Ovary (tissue), 7 donors: ENCODE measurements at regions not wholly inside any gene's neighbourhood (a gene's known extent, or its start where the extent isn't known, plus 50 kb on each side); places are given as distances from the start of the nearest gene placed in this dataset.
"Not testable (repeated sequence)": the region's sequence is repeated elsewhere in the genome, so short reads cannot be mapped to it uniquely, and the experiment has no call there.

Experiments used
- DNase-seq, 5 donors: peaks; one replicate each; pipeline ENCODE4 v3.0.0-alpha.2; 2019 to 2020
- H3K27ac ChIP-seq, 2 donors: fragments of 200-600 bp; one replicate each; pipeline versions ENCODE4 v1.5.1 to v1.8.0; 2019 to 2022
- H3K27me3 ChIP-seq: fragments of 200-600 bp; one replicate; pipeline ENCODE4 v1.8.0; 2022
- H3K36me3 ChIP-seq: fragments of 200-600 bp; sonication (generic); one replicate; pipeline ENCODE4 v1.5.1; 2019
- H3K4me1 ChIP-seq: one replicate; pipeline ENCODE4 v1.8.1; 2013; ENCODE audit warnings: mild to moderate bottlenecking, moderate library complexity; ENCODE audit not compliant: insufficient read depth
- H3K4me3 ChIP-seq: fragments of 200-600 bp; sonication (generic); one replicate; pipeline ENCODE4 v1.5.1; 2017
- H3K9me3 ChIP-seq, 2 donors: fragments of 200-600 bp in 1 of 2; sonication (generic) in 1 of 2; one replicate each; pipeline versions ENCODE4 v1.5.1 to v1.8.1; 2013 to 2019; ENCODE audit warnings: mild to moderate bottlenecking in 1 of 2, moderate library complexity in 1 of 2
- CTCF ChIP-seq, 3 donors: fragments of 450-650 bp in 2 of 3; fragments of 200-600 bp in 1 of 3; IDR thresholded peaks; one replicate each; pipeline versions ENCODE4 v1.5.1 to v1.8.0; 2016 to 2022; ENCODE audit warnings: antibody characterized with exemption in 3 of 3, mild to moderate bottlenecking in 1 of 3
- EP300 ChIP-seq: sonication (generic); formaldehyde crosslinking; IDR thresholded peaks from one replicate; pipeline ENCODE4 v1.6.1; 2017; ENCODE audit warnings: antibody characterized with exemption
- POLR2A ChIP-seq: fragments of 450-650 bp; IDR thresholded peaks from one replicate; pipeline ENCODE4 v1.6.1; 2017; ENCODE audit warnings: antibody characterized with exemption, mild to moderate bottlenecking, moderate library complexity
- WGBS, 3 donors: extraction: QIAGEN DNeasy Blood & Tissue Kit in 1 of 3; methylation state at CpG; one replicate each; pipeline versions ENCODE4 v1.1.5 to v1.1.7; 2013 to 2017; 5-methylcytosine and 5-hydroxymethylcytosine counted together
- intact Hi-C, 4 donors: fragments of 100-400 bp; cut with DNase I; formaldehyde crosslinking; loops; one replicate each; pipeline versions ENCODE4 v1.11.0 to v1.15.1; 2022 to 2023
- donor health status: DM: no; HTN: no; CAD: no; lungs with moderate emphysema.
- donor health status: DM: no; HTN: no; CAD: no.
- donor health status: Bipolar disorder and iron deficiency.
- donor health status: DM: no; HTN: no; CAD: no.
- donor health status: DM: yes; HTN: yes; CAD: no.

GRCh38 chr10:33695536-33695935, 361.1 kb upstream of the NRP1 start:
- no peaks in the 10 kb centered on the region for H3K9me3 ChIP-seq
- DNase-seq, result no peak
- H3K4me3 ChIP-seq, result no peak overlapping the region
- WGBS, 3 donors, result 79 to 83% (median 81%) methylated on average over 5 of the region's 5 CpGs
- H3K27ac ChIP-seq, result no peak overlapping the region
- no peaks in the 10 kb centered on the region for H3K27me3 ChIP-seq
- intact Hi-C loops, result no loop called here
- TF ChIP-seq CTCF (IDR thresholded peaks at IDR 0.05) (no peak), POLR2A (no peak), EP300 (no peak)
- H3K4me1 ChIP-seq, result no peaks in the 10 kb centered on the region
- H3K36me3 ChIP-seq, result no peaks in the 10 kb centered on the region

GRCh38 chr10:33690536-33690935, 356.1 kb upstream of the NRP1 start:
- H3K36me3 ChIP-seq, H3K4me3 ChIP-seq, H3K9me3 ChIP-seq, H3K4me1 ChIP-seq, DNase-seq, H3K27me3 ChIP-seq, intact Hi-C loops, H3K27ac ChIP-seq: not testable (repeated sequence)
- WGBS, 3 donors, result 93 to 97% (median 94%) methylated on average over 2 of the region's 2 CpGs

GRCh38 chr10:33688506-33688905, 354.0 kb upstream of the NRP1 start:
- no peak for DNase-seq
- TF ChIP-seq POLR2A (no peak), CTCF (IDR thresholded peaks at IDR 0.05) (no peak), EP300 (no peak)
- no peaks in the 10 kb centered on the region for H3K9me3 ChIP-seq
- no peak overlapping the region for H3K4me3 ChIP-seq
- intact Hi-C loops, result no loop called here
- no peaks in the 10 kb centered on the region for H3K27me3 ChIP-seq
- no peaks in the 10 kb centered on the region for H3K36me3 ChIP-seq
- H3K27ac ChIP-seq, result no peak overlapping the region
- H3K4me1 ChIP-seq, result no peaks in the 10 kb centered on the region
- 89 to 90% (median 89%) methylated on average over 2 of the region's 2 CpGs for WGBS, 3 donors

GRCh38 chr10:33684211-33684611, 349.7 kb upstream of the NRP1 start:
- TF ChIP-seq CTCF (IDR thresholded peaks at IDR 0.05) (no peak), POLR2A (no peak), EP300 (no peak)
- no peak for DNase-seq
- H3K36me3 ChIP-seq, result no peaks in the 10 kb centered on the region
- H3K9me3 ChIP-seq, result no peaks in the 10 kb centered on the region
- H3K4me1 ChIP-seq, result no peaks in the 10 kb centered on the region
- WGBS, 3 donors, result 79 to 88% (median 82%) methylated on average over 2 of the region's 2 CpGs
- intact Hi-C loops, result no loop called here
- no peak overlapping the region for H3K4me3 ChIP-seq
- H3K27ac ChIP-seq, result no peak overlapping the region
- H3K27me3 ChIP-seq, result no peaks in the 10 kb centered on the region

GRCh38 chr10:33681595-33681994, 347.1 kb upstream of the NRP1 start:
- TF ChIP-seq CTCF (IDR thresholded peaks at IDR 0.05), result no peak
- DNase-seq, result no peak
- intact Hi-C loops, result no loop called here
- H3K4me3 ChIP-seq, result no peak overlapping the region
- 57 to 76% (median 71%) methylated on average over 1 of the region's 1 CpG for WGBS, 3 donors
- no peaks in the 10 kb centered on the region for H3K9me3 ChIP-seq
- no peaks in the 10 kb centered on the region for H3K4me1 ChIP-seq
- H3K36me3 ChIP-seq, result no peaks in the 10 kb centered on the region
- no peak overlapping the region for H3K27ac ChIP-seq
- no peaks in the 10 kb centered on the region for H3K27me3 ChIP-seq
